ENCODE measurements at regions not wholly inside any gene's neighbourhood (a gene's known extent, or its start where the extent isn't known, plus 50 kb on each side); places are given as distances from the start of the nearest gene placed in this dataset.

DNA sequence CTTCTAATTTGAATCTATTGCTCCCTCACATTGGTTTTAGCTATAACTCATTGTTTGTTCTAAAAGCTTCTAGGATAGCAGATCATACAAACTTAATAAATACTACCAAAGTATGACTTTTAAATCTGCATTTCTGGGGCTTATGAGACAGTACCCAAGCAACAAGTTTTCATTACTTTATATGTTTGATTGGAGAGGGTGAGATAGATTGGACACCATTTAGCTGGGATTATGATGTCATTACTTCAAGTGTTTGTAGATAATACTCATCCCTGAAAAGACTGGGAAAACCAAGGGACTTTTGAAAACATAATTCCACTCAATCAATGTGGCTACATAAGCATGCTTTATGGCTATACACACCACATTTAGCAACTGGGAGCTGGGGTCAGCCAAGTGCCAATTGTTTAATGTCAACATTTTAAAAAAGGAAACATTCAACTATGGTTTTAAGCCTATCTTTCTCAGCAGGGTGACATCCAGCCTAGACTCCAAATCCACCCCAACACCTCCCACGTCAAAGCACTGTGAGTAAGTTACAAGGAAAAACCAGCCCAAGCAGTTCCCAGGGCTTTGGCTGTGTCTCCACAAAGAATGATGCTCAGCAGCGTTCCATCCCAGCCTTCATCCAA lies 119.9 kb downstream of the ETAA1 start:
- Histone ChIP-seq H3K27me3 (ENCODE audit: control insufficient read depth, insufficient read depth, low read length) (no peaks in the 10 kb centered on the region), H3K4me3 (ENCODE audit: low read depth, low read length) (no peak overlapping the region), H3K36me3 (ENCODE audit: control insufficient read depth, insufficient read depth, low read length) (no peaks in the 10 kb centered on the region)
- TF ChIP-seq, protein P1, sequence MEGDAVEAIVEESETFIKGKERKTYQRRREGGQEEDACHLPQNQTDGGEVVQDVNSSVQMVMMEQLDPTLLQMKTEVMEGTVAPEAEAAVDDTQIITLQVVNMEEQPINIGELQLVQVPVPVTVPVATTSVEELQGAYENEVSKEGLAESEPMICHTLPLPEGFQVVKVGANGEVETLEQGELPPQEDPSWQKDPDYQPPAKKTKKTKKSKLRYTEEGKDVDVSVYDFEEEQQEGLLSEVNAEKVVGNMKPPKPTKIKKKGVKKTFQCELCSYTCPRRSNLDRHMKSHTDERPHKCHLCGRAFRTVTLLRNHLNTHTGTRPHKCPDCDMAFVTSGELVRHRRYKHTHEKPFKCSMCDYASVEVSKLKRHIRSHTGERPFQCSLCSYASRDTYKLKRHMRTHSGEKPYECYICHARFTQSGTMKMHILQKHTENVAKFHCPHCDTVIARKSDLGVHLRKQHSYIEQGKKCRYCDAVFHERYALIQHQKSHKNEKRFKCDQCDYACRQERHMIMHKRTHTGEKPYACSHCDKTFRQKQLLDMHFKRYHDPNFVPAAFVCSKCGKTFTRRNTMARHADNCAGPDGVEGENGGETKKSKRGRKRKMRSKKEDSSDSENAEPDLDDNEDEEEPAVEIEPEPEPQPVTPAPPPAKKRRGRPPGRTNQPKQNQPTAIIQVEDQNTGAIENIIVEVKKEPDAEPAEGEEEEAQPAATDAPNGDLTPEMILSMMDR (IDR thresholded peaks at IDR 0.05; ENCODE audit: insufficient read depth, low read length, poor library complexity, severe bottlenecking): no peak
- DNase-seq (ENCODE audit: low read depth): no peak

GRCh38 chr2:67522148-67522547 lies 125.0 kb downstream of the ETAA1 start:
- H3K27me3 ChIP-seq (ENCODE audit: control insufficient read depth, insufficient read depth, low read length): no peaks in the 10 kb centered on the region
- DNase-seq (ENCODE audit: low read depth): no peak
- H3K4me3 ChIP-seq (ENCODE audit: low read depth, low read length): no peak overlapping the region
- TF ChIP-seq, protein P1 (IDR thresholded peaks at IDR 0.05; ENCODE audit: insufficient read depth, low read length, poor library complexity, severe bottlenecking): no peak
- no peaks in the 10 kb centered on the region for H3K36me3 ChIP-seq (ENCODE audit: control insufficient read depth, insufficient read depth, low read length)

- Histone ChIP-seq H3K4me3 (ENCODE audit: low read depth, low read length) (no peak overlapping the region), H3K36me3 (ENCODE audit: control insufficient read depth, insufficient read depth, low read length) (no peaks in the 10 kb centered on the region), H3K27me3 (ENCODE audit: control insufficient read depth, insufficient read depth, low read length) (no peaks in the 10 kb centered on the region)
- TF ChIP-seq, protein P1 (IDR thresholded peaks at IDR 0.05; ENCODE audit: insufficient read depth, low read length, poor library complexity, severe bottlenecking): no peak
- no peak for DNase-seq (ENCODE audit: low read depth)
These were observed 127.1 kb downstream of the ETAA1 start for GRCh38 chr2:67524213-67524612.

DNA sequence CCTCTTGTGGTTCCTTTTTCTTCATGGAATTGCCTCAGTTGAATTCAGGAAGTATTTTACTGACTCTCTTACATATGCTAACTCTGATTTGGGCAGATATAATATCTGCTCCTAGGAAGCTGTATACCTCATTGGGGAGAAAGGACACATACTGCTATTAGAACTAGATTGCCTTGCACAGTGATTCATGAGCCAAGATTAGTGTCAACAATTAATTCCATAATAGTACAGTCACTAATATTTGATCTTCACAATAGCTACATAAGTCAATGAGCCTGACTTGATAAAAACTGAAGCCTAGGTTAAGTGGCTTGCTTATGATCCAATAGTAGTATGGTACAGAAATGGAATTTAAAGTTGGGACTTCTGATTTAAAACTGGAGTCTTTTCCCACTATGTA lies 127.6 kb downstream of the ETAA1 start:
- DNase-seq (ENCODE audit: low read depth): no peak
- H3K27me3 ChIP-seq (ENCODE audit: control insufficient read depth, insufficient read depth, low read length): no peaks in the 10 kb centered on the region
- H3K4me3 ChIP-seq (ENCODE audit: low read depth, low read length): no peak overlapping the region
- TF ChIP-seq, protein P1 (IDR thresholded peaks at IDR 0.05; ENCODE audit: insufficient read depth, low read length, poor library complexity, severe bottlenecking): no peak
- H3K36me3 ChIP-seq (ENCODE audit: control insufficient read depth, insufficient read depth, low read length): no peaks in the 10 kb centered on the region

DNA sequence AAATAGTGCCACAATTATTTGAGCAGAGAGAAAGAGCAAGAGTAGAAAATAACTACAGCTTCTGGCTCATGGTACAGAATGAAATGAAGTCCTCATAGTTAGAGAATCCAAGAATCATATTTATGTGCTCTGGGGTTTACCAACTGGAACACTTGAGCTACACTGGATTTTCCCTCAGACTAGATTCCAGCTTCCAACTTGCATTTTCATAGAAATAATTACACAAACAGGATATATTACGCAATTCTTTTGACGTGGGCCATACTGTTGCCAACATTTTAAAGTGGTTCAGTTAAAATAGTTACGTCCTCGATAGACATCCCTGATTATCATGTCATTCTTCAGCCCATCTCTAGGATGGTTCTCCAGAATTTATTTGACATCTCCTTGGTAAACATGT lies 129.2 kb downstream of the ETAA1 start:
- DNase-seq (ENCODE audit: low read depth): no peak
- Histone ChIP-seq H3K36me3 (ENCODE audit: control insufficient read depth, insufficient read depth, low read length) (no peaks in the 10 kb centered on the region), H3K4me3 (ENCODE audit: low read depth, low read length) (no peak overlapping the region), H3K27me3 (ENCODE audit: control insufficient read depth, insufficient read depth, low read length) (no peaks in the 10 kb centered on the region)
- TF ChIP-seq, protein P1 (IDR thresholded peaks at IDR 0.05; ENCODE audit: insufficient read depth, low read length, poor library complexity, severe bottlenecking): no peak

- TF ChIP-seq, protein P1 (IDR thresholded peaks at IDR 0.05; ENCODE audit: insufficient read depth, low read length, poor library complexity, severe bottlenecking): no peak
- no peaks in the 10 kb centered on the region for H3K27me3 ChIP-seq (ENCODE audit: control insufficient read depth, insufficient read depth, low read length)
- H3K4me3 ChIP-seq (ENCODE audit: low read depth, low read length): no peak overlapping the region
- DNase-seq (ENCODE audit: low read depth): no peak
- H3K36me3 ChIP-seq (ENCODE audit: control insufficient read depth, insufficient read depth, low read length): no peaks in the 10 kb centered on the region
These were observed 131.2 kb downstream of the ETAA1 start for GRCh38 chr2:67528320-67528719.
